ENCODE measurements at regions not wholly inside any gene's neighbourhood (a gene's known extent, or its start where the extent isn't known, plus 50 kb on each side); places are given as distances from the start of the nearest gene placed in this dataset.

DNA sequence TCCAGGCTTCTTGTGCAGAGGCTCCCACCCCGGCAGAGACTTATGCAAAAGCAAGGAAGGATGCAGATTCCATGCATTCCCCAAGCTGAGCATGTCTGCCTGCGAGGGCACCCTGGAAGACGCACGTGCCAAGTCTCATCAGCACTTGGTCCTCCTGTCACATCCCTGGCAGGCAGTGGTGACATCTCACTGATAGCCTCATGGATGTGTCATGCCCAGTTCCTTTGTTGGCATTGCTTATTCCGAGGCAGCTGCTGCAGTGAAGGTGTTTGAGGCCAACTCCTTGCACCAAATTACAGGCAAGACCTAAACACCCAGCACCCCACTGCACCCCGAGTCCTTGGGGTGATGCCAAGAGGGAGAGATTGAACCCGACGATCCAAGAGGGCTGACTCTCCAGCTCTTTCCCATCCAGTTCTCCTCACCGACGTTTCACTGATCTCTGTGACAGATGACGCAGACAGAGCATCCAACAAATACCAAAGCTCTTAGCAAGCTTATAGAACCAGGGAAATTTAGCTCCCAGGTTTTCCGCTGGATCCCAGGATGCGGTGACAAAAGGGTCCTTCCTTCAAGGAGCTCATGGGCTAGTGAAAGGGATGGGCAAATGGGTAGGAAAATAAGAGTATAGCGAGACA lies 611.1 kb downstream of the AJAP1 start:
- WGBS, 2 donors (ENCODE audit: low coverage in 1 of 2): 71 to 93% methylated on average over 3 to 14 of the region's 14 CpGs
- H3K4me3 ChIP-seq: no peak overlapping the region
- no peak overlapping the region for H3K27ac ChIP-seq
- TF ChIP-seq, protein P1, sequence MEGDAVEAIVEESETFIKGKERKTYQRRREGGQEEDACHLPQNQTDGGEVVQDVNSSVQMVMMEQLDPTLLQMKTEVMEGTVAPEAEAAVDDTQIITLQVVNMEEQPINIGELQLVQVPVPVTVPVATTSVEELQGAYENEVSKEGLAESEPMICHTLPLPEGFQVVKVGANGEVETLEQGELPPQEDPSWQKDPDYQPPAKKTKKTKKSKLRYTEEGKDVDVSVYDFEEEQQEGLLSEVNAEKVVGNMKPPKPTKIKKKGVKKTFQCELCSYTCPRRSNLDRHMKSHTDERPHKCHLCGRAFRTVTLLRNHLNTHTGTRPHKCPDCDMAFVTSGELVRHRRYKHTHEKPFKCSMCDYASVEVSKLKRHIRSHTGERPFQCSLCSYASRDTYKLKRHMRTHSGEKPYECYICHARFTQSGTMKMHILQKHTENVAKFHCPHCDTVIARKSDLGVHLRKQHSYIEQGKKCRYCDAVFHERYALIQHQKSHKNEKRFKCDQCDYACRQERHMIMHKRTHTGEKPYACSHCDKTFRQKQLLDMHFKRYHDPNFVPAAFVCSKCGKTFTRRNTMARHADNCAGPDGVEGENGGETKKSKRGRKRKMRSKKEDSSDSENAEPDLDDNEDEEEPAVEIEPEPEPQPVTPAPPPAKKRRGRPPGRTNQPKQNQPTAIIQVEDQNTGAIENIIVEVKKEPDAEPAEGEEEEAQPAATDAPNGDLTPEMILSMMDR (IDR thresholded peaks at IDR 0.05): no peak
- TF ChIP-seq EP300 (IDR thresholded peaks at IDR 0.05; ENCODE audit: low read depth) (no peak), POLR2A (IDR thresholded peaks at IDR 0.05) (no peak), POLR2AphosphoS5 (IDR thresholded peaks at IDR 0.05) (no peak)
- intact Hi-C loops (cut with DNase I; ENCODE audit: low total_unique reads): no loop called here
- in situ Hi-C loops (cut with MboI; ENCODE audit: low pct_ligation_motif_present in 1 of 4, low pct_unique_long_range_greater_than_20kb in 1 of 4, low sequenced_read_pairs in 3 of 4): no loop called here
- no peaks in the 10 kb centered on the region for H3K9me3 ChIP-seq
- H3K27me3 ChIP-seq: no peaks in the 10 kb centered on the region
- H3K36me3 ChIP-seq: no peaks in the 10 kb centered on the region
- no peaks in the 10 kb centered on the region for H3K4me1 ChIP-seq
- DNase-seq: no peak

DNA sequence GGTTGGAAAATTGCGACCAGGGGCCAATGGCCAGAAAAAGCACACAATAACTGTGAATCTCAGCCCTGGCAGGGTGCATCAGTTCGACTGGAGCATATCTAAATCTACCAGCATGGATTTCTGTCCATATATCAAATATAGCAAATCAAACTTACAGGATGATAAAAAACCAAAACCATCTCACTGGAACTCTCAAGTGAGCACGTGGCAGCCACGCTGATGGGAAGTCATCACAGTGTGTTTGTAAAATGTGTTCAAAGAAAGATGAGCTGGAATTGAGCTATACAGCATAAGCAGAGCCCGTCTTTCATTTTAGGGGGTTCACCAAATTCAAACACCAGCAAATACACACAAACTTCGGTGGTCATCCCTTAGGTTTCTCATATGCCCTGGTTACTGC lies 610.1 kb downstream of the AJAP1 start:
- in situ Hi-C loops (cut with MboI; ENCODE audit: low pct_ligation_motif_present in 1 of 4, low pct_unique_long_range_greater_than_20kb in 1 of 4, low sequenced_read_pairs in 3 of 4): no loop called here
- Histone ChIP-seq H3K4me1 (no peaks in the 10 kb centered on the region), H3K27ac (no peak overlapping the region), H3K9me3 (no peaks in the 10 kb centered on the region), H3K36me3 (no peaks in the 10 kb centered on the region), H3K4me3 (no peak overlapping the region), H3K27me3 (no peaks in the 10 kb centered on the region)
- 40 to 53% methylated on average over 2 to 6 of the region's 6 CpGs for WGBS, 2 donors (ENCODE audit: low coverage in 1 of 2)
- no peak for DNase-seq
- intact Hi-C loops (cut with DNase I; ENCODE audit: low total_unique reads): no loop called here
- TF ChIP-seq, protein P1 (IDR thresholded peaks at IDR 0.05): no peak
- TF ChIP-seq EP300 (IDR thresholded peaks at IDR 0.05; ENCODE audit: low read depth): no peak
- TF ChIP-seq POLR2A (IDR thresholded peaks at IDR 0.05): no peak
- TF ChIP-seq POLR2AphosphoS5 (IDR thresholded peaks at IDR 0.05): no peak

DNA sequence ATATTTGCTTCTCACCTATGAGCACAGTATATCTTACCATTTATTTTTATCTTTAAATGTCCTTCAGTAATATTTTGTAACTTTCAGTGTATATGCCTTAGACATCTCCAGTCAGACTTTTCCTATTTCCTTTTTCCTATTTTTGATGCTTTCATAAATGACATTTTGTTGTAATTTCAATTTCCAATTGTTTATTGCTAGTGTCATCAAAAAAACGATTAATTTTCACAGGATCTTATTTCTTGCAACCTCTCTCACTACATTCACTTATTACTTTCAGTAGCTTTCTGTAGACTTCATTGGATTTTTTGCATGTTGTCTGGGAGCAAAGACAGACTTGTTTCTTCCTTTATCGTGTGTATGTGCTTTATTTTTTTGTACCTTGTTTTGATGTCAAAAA lies 602.4 kb downstream of the AJAP1 start:
- Histone ChIP-seq H3K36me3 (no peaks in the 10 kb centered on the region), H3K9me3 (no peaks in the 10 kb centered on the region), H3K27ac (no peak overlapping the region), H3K27me3 (no peaks in the 10 kb centered on the region), H3K4me3 (no peak overlapping the region), H3K4me1 (no peaks in the 10 kb centered on the region)
- TF ChIP-seq POLR2A (IDR thresholded peaks at IDR 0.05) (no peak), POLR2AphosphoS5 (IDR thresholded peaks at IDR 0.05) (no peak), EP300 (IDR thresholded peaks at IDR 0.05; ENCODE audit: low read depth) (no peak)
- TF ChIP-seq, protein P1 (IDR thresholded peaks at IDR 0.05): no peak
- no peak for DNase-seq
- in situ Hi-C loops (cut with MboI; ENCODE audit: low pct_ligation_motif_present in 1 of 4, low pct_unique_long_range_greater_than_20kb in 1 of 4, low sequenced_read_pairs in 3 of 4): no loop called here
- intact Hi-C loops (cut with DNase I; ENCODE audit: low total_unique reads): no loop called here
- 51 to 61% methylated on average over 2 of the region's 2 CpGs for WGBS, 2 donors (ENCODE audit: low coverage in 1 of 2)

DNA sequence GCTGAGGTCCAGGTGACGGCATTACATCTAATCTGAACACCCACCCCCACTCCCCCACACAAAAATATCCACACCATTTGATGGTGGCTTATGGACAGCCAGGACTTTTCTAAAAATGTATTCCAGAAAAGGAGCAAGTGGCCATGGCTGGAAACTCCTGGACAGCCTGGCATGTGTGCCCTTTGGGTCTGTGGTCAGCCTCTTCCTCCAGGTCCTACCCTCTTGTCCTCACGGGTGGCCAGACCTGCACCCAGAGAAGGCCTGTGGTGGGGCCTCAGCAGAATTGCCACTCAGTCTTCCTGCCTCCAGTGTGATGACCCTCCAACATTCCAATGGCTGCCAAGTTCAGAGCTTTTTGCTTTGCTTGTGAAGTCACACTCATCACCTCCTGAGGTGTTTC lies 600.6 kb downstream of the AJAP1 start:
- Histone ChIP-seq H3K9me3 (no peaks in the 10 kb centered on the region), H3K27me3 (no peaks in the 10 kb centered on the region), H3K4me3 (no peak overlapping the region), H3K4me1 (no peaks in the 10 kb centered on the region), H3K36me3 (no peaks in the 10 kb centered on the region), H3K27ac (no peak overlapping the region)
- WGBS, 2 donors (ENCODE audit: low coverage in 1 of 2): 75% methylated on average over 2 of the region's 2 CpGs; no CpG with 5 or more reads in 1 of the 2 donors
- no peak for DNase-seq
- TF ChIP-seq, protein P1 (IDR thresholded peaks at IDR 0.05): no peak
- TF ChIP-seq EP300 (IDR thresholded peaks at IDR 0.05; ENCODE audit: low read depth) (no peak), POLR2AphosphoS5 (IDR thresholded peaks at IDR 0.05) (no peak)
- intact Hi-C loops (cut with DNase I; ENCODE audit: low total_unique reads): no loop called here
- in situ Hi-C loops (cut with MboI; ENCODE audit: low pct_ligation_motif_present in 1 of 4, low pct_unique_long_range_greater_than_20kb in 1 of 4, low sequenced_read_pairs in 3 of 4): no loop called here
